Breast epithelium (tissue), 4 donors: ENCODE measurements at regions not wholly inside any gene's neighbourhood (a gene's known extent, or its start where the extent isn't known, plus 50 kb on each side); places are given as distances from the start of the nearest gene placed in this dataset.

Experiments used
- DNase-seq, 2 donors: peaks; one replicate each; pipeline ENCODE4 v3.0.0-alpha.2; 2019; ENCODE audit warnings: low spot score in 2 of 2
- H3K27ac ChIP-seq, 2 donors: fragments of 200-600 bp; sonication (generic) in 1 of 2; one replicate each; pipeline ENCODE4 v1.5.1; 2016 to 2019; ENCODE audit warnings: mild to moderate bottlenecking in 1 of 2
- H3K27me3 ChIP-seq, 2 donors: fragments of 200-600 bp; sonication (generic) in 1 of 2; one replicate each; pipeline versions ENCODE4 v1.5.1 to v1.6.0; 2017 to 2019; ENCODE audit warnings: control low read depth in 1 of 2, mild to moderate bottlenecking in 1 of 2
- H3K36me3 ChIP-seq: fragments of 200-600 bp; one replicate; pipeline ENCODE4 v1.5.1; 2019
- H3K4me1 ChIP-seq, 2 donors: fragments of 200-600 bp; sonication (generic); one replicate each; pipeline ENCODE4 v1.5.1; 2016 to 2019; ENCODE audit warnings: control low read depth in 1 of 2
- H3K4me3 ChIP-seq, 3 donors: fragments of 200-600 bp; sonication (generic); 1 replicate in 2 of 3; 2 replicates in 1 of 3; pipeline ENCODE4 v1.5.1; 2016 to 2019; ENCODE audit warnings: mild to moderate bottlenecking in 3 of 3, moderate library complexity in 2 of 3
- H3K9me3 ChIP-seq, 2 donors: fragments of 200-600 bp; sonication (generic) in 1 of 2; one replicate each; pipeline ENCODE4 v1.5.1; 2016 to 2019; ENCODE audit warnings: control low read depth in 1 of 2
- POLR2A ChIP-seq: fragments of 450-650 bp; IDR thresholded peaks from one replicate; pipeline ENCODE4 v1.6.1; 2016; ENCODE audit warnings: antibody characterized with exemption, mild to moderate bottlenecking, moderate library complexity
- POLR2AphosphoS5 ChIP-seq, 3 donors: sonication (generic); formaldehyde crosslinking; IDR thresholded peaks; one replicate each; pipeline ENCODE4 v1.6.1; 2017; ENCODE audit warnings: antibody characterized with exemption in 3 of 3
- intact Hi-C: fragments of 100-400 bp; cut with DNase I; formaldehyde crosslinking; loops from one replicate; pipeline ENCODE4 v1.15.1; 2023; ENCODE audit warnings: low total_unique reads
- TF ChIP-seq, protein P1 (sequence below), 3 donors: fragments of 450-650 bp; IDR thresholded peaks; one replicate each; pipeline ENCODE4 v1.5.1; 2016 to 2017; ENCODE audit warnings: antibody characterized with exemption in 3 of 3, mild to moderate bottlenecking in 3 of 3, moderate library complexity in 3 of 3

DNA sequence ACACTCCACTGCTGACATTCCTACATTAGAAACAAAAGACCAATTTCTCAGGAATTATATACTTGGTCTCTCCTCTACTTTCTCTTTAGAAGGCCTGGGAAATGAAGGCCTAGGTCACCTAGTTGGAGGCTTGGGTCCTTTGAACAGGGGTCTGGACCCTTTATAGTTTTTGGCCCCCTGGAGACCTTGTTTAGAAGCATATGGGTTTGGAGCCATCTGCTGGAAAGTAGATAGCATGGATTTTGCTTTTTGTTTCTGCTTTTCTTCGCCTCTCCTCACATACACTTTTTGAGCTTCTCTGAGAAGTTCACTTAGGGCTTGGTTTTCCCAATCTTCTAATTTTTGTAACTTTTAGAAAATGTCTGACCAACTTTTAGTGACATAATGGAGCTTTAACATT is 67.1 kb upstream of the CDK20 start:
- H3K4me1 ChIP-seq: no peaks in the 10 kb centered on the region
- no peak overlapping the region for H3K4me3 ChIP-seq
- H3K27ac ChIP-seq: no peak overlapping the region
- no peaks in the 10 kb centered on the region for H3K27me3 ChIP-seq
- no peaks in the 10 kb centered on the region for H3K36me3 ChIP-seq
- intact Hi-C loops: no loop called here
- H3K9me3 ChIP-seq: peaks cover 32 to 36% of the 10 kb centered on the region in 2 donors
- no peak for DNase-seq
- TF ChIP-seq, protein P1, sequence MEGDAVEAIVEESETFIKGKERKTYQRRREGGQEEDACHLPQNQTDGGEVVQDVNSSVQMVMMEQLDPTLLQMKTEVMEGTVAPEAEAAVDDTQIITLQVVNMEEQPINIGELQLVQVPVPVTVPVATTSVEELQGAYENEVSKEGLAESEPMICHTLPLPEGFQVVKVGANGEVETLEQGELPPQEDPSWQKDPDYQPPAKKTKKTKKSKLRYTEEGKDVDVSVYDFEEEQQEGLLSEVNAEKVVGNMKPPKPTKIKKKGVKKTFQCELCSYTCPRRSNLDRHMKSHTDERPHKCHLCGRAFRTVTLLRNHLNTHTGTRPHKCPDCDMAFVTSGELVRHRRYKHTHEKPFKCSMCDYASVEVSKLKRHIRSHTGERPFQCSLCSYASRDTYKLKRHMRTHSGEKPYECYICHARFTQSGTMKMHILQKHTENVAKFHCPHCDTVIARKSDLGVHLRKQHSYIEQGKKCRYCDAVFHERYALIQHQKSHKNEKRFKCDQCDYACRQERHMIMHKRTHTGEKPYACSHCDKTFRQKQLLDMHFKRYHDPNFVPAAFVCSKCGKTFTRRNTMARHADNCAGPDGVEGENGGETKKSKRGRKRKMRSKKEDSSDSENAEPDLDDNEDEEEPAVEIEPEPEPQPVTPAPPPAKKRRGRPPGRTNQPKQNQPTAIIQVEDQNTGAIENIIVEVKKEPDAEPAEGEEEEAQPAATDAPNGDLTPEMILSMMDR (IDR thresholded peaks at IDR 0.05): no peak
- TF ChIP-seq POLR2AphosphoS5 (IDR thresholded peaks at IDR 0.05) (no peak), POLR2A (no peak)

DNA sequence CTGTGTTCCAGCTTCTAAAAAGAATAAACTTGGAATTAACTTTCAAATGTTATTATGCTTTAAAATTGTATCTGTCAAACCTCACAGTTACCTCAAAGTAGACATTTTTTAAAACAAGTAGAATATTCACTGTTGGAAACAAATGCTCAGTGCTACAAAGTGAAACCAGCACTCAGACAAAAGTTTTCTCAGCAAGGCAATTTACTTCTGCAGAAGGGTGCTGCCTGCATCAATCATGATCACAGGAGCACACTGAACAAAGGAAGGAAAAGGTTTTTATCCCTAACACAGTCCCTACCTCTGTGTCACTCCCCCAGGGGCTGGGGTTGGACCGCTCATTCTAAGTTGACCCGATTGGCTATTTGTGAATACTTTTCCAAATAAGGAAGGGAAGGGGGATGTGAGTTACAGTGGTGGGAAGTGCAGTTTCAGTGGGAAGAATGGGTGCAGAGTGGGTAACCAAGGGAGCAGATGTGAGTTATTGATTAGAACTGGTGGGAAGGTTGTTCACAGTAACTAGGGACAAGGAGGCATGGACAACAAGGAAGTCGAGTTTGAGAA is 63.0 kb upstream of the CDK20 start:
- no peaks in the 10 kb centered on the region for H3K27me3 ChIP-seq
- no peak overlapping the region for H3K4me3 ChIP-seq
- TF ChIP-seq, protein P1 (IDR thresholded peaks at IDR 0.05): no peak
- TF ChIP-seq POLR2A: no peak
- no peak for TF ChIP-seq POLR2AphosphoS5 (IDR thresholded peaks at IDR 0.05)
- no peak for DNase-seq
- H3K9me3 ChIP-seq: peaks cover 19 to 22% of the 10 kb centered on the region in 2 donors
- H3K27ac ChIP-seq: no peak overlapping the region
- no peaks in the 10 kb centered on the region for H3K4me1 ChIP-seq
- intact Hi-C loops: no loop called here
- no peaks in the 10 kb centered on the region for H3K36me3 ChIP-seq

DNA sequence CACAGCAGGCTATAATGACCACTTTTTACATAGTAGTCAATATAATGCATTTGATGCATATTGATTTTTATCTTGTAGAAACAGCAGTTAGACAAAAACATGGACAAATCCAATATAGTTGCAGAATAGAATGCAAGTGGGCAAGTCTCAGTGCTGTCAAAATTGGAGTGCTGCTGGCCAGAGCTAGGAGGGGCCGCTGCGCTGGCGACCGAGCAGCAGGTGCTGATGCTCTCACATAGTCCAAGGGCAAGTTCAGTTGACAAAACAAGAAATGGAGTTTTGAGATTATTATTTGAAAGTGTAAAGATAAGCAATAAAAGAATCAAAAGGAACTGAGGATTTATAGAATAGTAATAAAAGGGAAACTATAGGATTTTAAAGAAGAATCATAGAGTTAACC is 60.6 kb upstream of the CDK20 start:
- H3K4me1 ChIP-seq: no peaks in the 10 kb centered on the region
- intact Hi-C loops: loop anchor here (5.0 kb wide), 1 partner anchor 107 kb away; no protein-coding TSS in a partner anchor
- H3K4me3 ChIP-seq: no peak overlapping the region
- H3K9me3 ChIP-seq: peaks cover 19 to 22% of the 10 kb centered on the region in 2 donors
- H3K36me3 ChIP-seq: no peaks in the 10 kb centered on the region
- TF ChIP-seq, protein P1 (IDR thresholded peaks at IDR 0.05): no peak
- no peak for TF ChIP-seq POLR2AphosphoS5 (IDR thresholded peaks at IDR 0.05)
- no peak for TF ChIP-seq POLR2A
- H3K27ac ChIP-seq: no peak overlapping the region
- H3K27me3 ChIP-seq: no peaks in the 10 kb centered on the region
- no peak for DNase-seq

DNA sequence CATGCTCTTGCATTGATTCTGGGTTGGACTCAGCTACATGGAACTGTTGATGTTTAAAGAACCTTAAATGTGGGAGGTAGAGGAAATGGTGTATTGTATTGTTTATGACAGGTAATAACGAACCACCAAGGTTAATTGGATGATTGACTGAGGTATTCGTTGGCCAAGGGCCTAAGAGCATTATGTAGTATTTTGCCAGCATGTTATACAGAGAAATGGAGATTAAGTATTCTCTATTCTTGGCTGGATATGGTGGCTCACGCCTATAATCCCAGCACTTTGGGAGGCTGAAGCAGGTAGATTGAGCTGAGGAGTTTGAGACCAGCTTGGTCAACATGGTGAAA is 59.0 kb upstream of the CDK20 start:
- TF ChIP-seq POLR2A (no peak), POLR2AphosphoS5 (IDR thresholded peaks at IDR 0.05) (no peak)
- TF ChIP-seq, protein P1 (IDR thresholded peaks at IDR 0.05): no peak
- Histone ChIP-seq H3K27ac (no peak overlapping the region), H3K4me3 (no peak overlapping the region), H3K9me3 (peaks cover 18 to 19% of the 10 kb centered on the region in 2 donors), H3K36me3 (no peaks in the 10 kb centered on the region), H3K4me1 (no peaks in the 10 kb centered on the region), H3K27me3 (no peaks in the 10 kb centered on the region)
- intact Hi-C loops: loop anchor here (5.0 kb wide), 1 partner anchor 109 kb away; no protein-coding TSS in a partner anchor
- DNase-seq: no peak

DNA sequence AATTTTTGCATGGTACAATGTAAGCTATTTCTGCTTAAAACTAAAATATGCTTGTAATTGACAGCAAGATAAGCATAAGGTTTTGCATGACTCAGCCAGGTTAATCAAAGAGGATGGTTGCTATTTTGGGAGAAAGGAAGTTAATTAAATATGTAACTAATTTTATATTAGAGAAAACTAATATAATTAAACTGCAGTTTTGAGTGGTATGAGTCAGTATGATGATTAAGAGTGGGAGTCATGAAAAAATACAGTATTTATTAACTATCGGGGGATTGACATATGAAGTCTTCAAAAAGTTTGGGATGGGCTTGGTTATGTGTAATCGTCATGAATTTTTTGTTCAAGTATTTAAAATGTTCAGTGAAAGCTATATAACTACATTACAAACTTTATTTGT is 54.0 kb upstream of the CDK20 start:
- no peaks in the 10 kb centered on the region for H3K36me3 ChIP-seq
- TF ChIP-seq, protein P1 (IDR thresholded peaks at IDR 0.05): no peak
- TF ChIP-seq POLR2AphosphoS5 (IDR thresholded peaks at IDR 0.05) (no peak), POLR2A (no peak)
- H3K4me1 ChIP-seq: no peaks in the 10 kb centered on the region
- intact Hi-C loops: no loop called here
- DNase-seq: no peak
- H3K27ac ChIP-seq: no peak overlapping the region
- H3K27me3 ChIP-seq: no peaks in the 10 kb centered on the region
- H3K9me3 ChIP-seq: no peaks in the 10 kb centered on the region
- H3K4me3 ChIP-seq: no peak overlapping the region
